Gastrocnemius medialis (tissue), 4 donors: ENCODE measurements at regions not wholly inside any gene's neighbourhood (a gene's known extent, or its start where the extent isn't known, plus 50 kb on each side); places are given as distances from the start of the nearest gene placed in this dataset.

Experiments used
- POLR2A ChIP-seq, 2 donors: fragments of 450-650 bp; IDR thresholded peaks; one replicate each; pipeline ENCODE4 v1.6.1; 2017; ENCODE audit warnings: antibody characterized with exemption in 2 of 2, mild to moderate bottlenecking in 2 of 2, moderate library complexity in 2 of 2
- TF ChIP-seq, protein P1 (sequence below), 5 experiments: fragments of 450-650 bp in 3 of 5; fragments of 200-600 bp in 2 of 5; sonication (generic) in 2 of 5; IDR thresholded peaks in 4 of 5; conservative IDR thresholded peaks in 1 of 5; 1 replicate in 4 of 5; 2 replicates in 1 of 5; pipeline ENCODE4 v1.5.1; 2016 to 2019; ENCODE audit warnings: antibody characterized with exemption in 5 of 5, mild to moderate bottlenecking in 3 of 5, moderate library complexity in 3 of 5

DNA sequence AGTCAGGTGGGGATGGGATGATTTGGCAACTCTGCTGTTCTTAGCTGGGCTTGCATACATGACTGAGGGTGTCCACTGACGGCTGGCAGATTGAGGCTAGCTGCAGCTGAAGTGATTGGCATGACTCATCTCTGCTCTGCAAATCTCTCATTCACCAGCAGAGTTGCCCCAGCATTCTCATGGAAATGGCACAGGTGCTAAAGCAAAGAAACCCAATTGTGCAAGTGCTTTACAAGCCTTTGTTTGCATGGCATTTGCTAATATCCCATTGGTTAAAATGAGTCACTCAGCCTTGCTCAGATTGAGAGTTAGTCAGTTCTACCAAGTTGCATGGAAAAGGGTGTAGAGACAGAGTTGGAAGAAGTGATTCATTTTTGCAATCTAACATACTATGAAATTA, 389.7 kb upstream of the FAR2 start:
- TF ChIP-seq, protein P1, sequence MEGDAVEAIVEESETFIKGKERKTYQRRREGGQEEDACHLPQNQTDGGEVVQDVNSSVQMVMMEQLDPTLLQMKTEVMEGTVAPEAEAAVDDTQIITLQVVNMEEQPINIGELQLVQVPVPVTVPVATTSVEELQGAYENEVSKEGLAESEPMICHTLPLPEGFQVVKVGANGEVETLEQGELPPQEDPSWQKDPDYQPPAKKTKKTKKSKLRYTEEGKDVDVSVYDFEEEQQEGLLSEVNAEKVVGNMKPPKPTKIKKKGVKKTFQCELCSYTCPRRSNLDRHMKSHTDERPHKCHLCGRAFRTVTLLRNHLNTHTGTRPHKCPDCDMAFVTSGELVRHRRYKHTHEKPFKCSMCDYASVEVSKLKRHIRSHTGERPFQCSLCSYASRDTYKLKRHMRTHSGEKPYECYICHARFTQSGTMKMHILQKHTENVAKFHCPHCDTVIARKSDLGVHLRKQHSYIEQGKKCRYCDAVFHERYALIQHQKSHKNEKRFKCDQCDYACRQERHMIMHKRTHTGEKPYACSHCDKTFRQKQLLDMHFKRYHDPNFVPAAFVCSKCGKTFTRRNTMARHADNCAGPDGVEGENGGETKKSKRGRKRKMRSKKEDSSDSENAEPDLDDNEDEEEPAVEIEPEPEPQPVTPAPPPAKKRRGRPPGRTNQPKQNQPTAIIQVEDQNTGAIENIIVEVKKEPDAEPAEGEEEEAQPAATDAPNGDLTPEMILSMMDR (IDR thresholded peaks at IDR 0.05 in 4 of 5, conservative IDR thresholded peaks at IDR 0.05 in 1 of 5) = no peak
- TF ChIP-seq POLR2A (IDR thresholded peaks at IDR 0.05) = no peak
